ENCODE measurements at regions not wholly inside any gene's neighbourhood (a gene's known extent, or its start where the extent isn't known, plus 50 kb on each side); places are given as distances from the start of the nearest gene placed in this dataset.

- TF ChIP-seq, protein P1, sequence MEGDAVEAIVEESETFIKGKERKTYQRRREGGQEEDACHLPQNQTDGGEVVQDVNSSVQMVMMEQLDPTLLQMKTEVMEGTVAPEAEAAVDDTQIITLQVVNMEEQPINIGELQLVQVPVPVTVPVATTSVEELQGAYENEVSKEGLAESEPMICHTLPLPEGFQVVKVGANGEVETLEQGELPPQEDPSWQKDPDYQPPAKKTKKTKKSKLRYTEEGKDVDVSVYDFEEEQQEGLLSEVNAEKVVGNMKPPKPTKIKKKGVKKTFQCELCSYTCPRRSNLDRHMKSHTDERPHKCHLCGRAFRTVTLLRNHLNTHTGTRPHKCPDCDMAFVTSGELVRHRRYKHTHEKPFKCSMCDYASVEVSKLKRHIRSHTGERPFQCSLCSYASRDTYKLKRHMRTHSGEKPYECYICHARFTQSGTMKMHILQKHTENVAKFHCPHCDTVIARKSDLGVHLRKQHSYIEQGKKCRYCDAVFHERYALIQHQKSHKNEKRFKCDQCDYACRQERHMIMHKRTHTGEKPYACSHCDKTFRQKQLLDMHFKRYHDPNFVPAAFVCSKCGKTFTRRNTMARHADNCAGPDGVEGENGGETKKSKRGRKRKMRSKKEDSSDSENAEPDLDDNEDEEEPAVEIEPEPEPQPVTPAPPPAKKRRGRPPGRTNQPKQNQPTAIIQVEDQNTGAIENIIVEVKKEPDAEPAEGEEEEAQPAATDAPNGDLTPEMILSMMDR (conservative IDR thresholded peaks at IDR 0.05; ENCODE audit: control insufficient read depth, insufficient read depth, low read depth, low read length), result no peak
- no peak overlapping the region for H3K4me3 ChIP-seq (ENCODE audit: control insufficient read depth, low read depth, low read length)
Measured at GRCh38 chrX:139039041-139039440, 327.5 kb upstream of the FGF13 start.

DNA sequence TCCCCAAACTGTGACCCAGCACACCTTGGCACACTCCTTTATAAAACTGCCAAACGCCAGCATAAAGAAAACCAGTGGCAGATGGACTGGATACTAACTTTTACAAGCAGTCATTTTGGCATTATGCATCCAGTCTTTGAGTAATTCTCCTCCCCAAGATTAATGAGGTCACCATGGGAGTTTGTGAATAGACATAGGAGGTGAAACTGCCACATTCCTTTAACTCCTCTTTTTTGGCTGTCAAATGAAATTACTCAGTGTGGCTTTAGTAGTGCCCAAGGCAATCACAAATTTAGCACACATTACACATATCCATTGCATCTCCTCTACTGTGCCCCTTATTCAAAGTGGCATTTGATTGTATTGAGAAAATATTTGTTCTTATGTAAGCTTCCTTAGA is 315.3 kb upstream of the FGF13 start:
- TF ChIP-seq, protein P1 (conservative IDR thresholded peaks at IDR 0.05; ENCODE audit: control insufficient read depth, insufficient read depth, low read depth, low read length), result no peak
- no peak for DNase-seq (ENCODE audit: low read depth)
- no peak overlapping the region for H3K4me3 ChIP-seq (ENCODE audit: control insufficient read depth, low read depth, low read length)

More at GRCh38 chrX:139039041-139039440, 327.5 kb upstream of the FGF13 start:
- no peak for DNase-seq (ENCODE audit: low read depth)

- H3K4me3 ChIP-seq (ENCODE audit: control insufficient read depth, low read depth, low read length), result no peak overlapping the region
- DNase-seq (ENCODE audit: low read depth), result no peak
- TF ChIP-seq, protein P1 (conservative IDR thresholded peaks at IDR 0.05; ENCODE audit: control insufficient read depth, insufficient read depth, low read depth, low read length), result no peak
Measured at GRCh38 chrX:139026406-139026805, 314.9 kb upstream of the FGF13 start.

DNA sequence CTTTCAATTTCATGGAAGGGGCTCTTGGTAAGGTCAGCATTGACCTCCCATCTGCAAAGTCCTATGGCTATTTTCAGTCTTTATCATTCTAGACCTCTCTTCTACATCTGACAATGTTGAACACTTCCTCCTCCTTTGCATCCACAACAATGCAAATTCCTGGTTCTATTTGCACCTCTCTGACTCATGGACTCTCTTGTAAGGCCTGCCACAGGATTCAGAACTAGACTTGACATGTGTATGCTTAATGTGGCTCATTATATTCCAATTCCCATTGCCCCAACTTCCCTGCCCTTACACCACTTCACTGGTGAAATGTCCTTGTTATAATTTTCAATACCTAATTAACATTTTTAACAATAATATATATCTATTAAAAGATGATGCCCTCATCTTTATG is 314.3 kb upstream of the FGF13 start:
- no peak overlapping the region for H3K4me3 ChIP-seq (ENCODE audit: control insufficient read depth, low read depth, low read length)
- TF ChIP-seq, protein P1 (conservative IDR thresholded peaks at IDR 0.05; ENCODE audit: control insufficient read depth, insufficient read depth, low read depth, low read length), result no peak
- no peak for DNase-seq (ENCODE audit: low read depth)

GRCh38 chrX:139023531-139023930 is 312.0 kb upstream of the FGF13 start:
- TF ChIP-seq, protein P1 (conservative IDR thresholded peaks at IDR 0.05; ENCODE audit: control insufficient read depth, insufficient read depth, low read depth, low read length), result no peak
- DNase-seq (ENCODE audit: low read depth), result no peak
- H3K4me3 ChIP-seq (ENCODE audit: control insufficient read depth, low read depth, low read length), result no peak overlapping the region

DNA sequence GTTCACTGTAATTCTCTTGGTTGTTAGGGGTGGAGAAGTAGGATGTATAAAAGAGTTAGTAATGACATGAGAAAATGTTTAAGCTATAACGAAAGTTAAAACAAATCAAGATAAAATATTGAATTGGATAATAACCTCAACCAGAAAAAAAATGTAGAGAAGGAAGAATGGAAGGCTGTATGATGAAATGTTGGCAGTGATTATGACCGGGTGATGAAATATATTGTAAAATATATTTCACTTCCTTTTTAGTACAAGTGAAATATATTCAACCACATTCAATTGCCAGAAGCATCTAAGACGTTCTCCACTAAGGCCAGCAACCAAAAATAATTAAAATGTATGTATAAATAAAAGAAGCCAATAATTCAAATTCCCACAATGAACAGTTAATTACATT is 309.3 kb upstream of the FGF13 start:
- H3K4me3 ChIP-seq (ENCODE audit: control insufficient read depth, low read depth, low read length), result no peak overlapping the region
- TF ChIP-seq, protein P1 (conservative IDR thresholded peaks at IDR 0.05; ENCODE audit: control insufficient read depth, insufficient read depth, low read depth, low read length), result no peak
- DNase-seq (ENCODE audit: low read depth), result no peak

GRCh38 chrX:139018436-139018835 is 306.9 kb upstream of the FGF13 start:
- TF ChIP-seq, protein P1 (conservative IDR thresholded peaks at IDR 0.05; ENCODE audit: control insufficient read depth, insufficient read depth, low read depth, low read length), result no peak
- H3K4me3 ChIP-seq (ENCODE audit: control insufficient read depth, low read depth, low read length), result no peak overlapping the region
- DNase-seq (ENCODE audit: low read depth), result no peak

Measured in fibroblast of mammary gland (primary cell).